ENCODE measurements at regions not wholly inside any gene's neighbourhood (a gene's known extent, or its start where the extent isn't known, plus 50 kb on each side); places are given as distances from the start of the nearest gene placed in this dataset.
"Not testable (repeated sequence)": the region's sequence is repeated elsewhere in the genome, so short reads cannot be mapped to it uniquely, and the experiment has no call there.

GRCh38 chr7:124113045-124113444 is 80.2 kb upstream of the TMEM229A start:
- DNase-seq: no peak
- in situ Hi-C loops (cut with MboI; ENCODE audit: low pct_unique_long_range_greater_than_20kb, low sequenced_read_pairs): no loop called here

- in situ Hi-C loops (cut with MboI; ENCODE audit: low pct_unique_long_range_greater_than_20kb, low sequenced_read_pairs): no loop called here
- DNase-seq: no peak
Observed at GRCh38 chr7:124106575-124106974, 73.7 kb upstream of the TMEM229A start.

- in situ Hi-C loops (cut with MboI; ENCODE audit: low pct_unique_long_range_greater_than_20kb, low sequenced_read_pairs): no loop called here
Observed at GRCh38 chr7:124101173-124101768, 68.4 kb upstream of the TMEM229A start.

GRCh38 chr7:124100190-124100589 is 67.3 kb upstream of the TMEM229A start:
- in situ Hi-C loops (cut with MboI; ENCODE audit: low pct_unique_long_range_greater_than_20kb, low sequenced_read_pairs): no loop called here
- no peak for DNase-seq

More at GRCh38 chr7:124101173-124101768, 68.4 kb upstream of the TMEM229A start:
- peak; percentile 35 for DNase-seq

GRCh38 chr7:124099585-124099984 is 66.7 kb upstream of the TMEM229A start:
- DNase-seq; in situ Hi-C loops (cut with MboI; ENCODE audit: low pct_unique_long_range_greater_than_20kb, low sequenced_read_pairs): not testable (repeated sequence)

GRCh38 chr7:124089621-124090020 is 56.8 kb upstream of the TMEM229A start:
- DNase-seq: no peak
- in situ Hi-C loops (cut with MboI; ENCODE audit: low pct_unique_long_range_greater_than_20kb, low sequenced_read_pairs): no loop called here

GRCh38 chr7:124088590-124088989 is 55.7 kb upstream of the TMEM229A start:
- in situ Hi-C loops (cut with MboI; ENCODE audit: low pct_unique_long_range_greater_than_20kb, low sequenced_read_pairs): no loop called here
- DNase-seq: no peak

- in situ Hi-C loops (cut with MboI; ENCODE audit: low pct_unique_long_range_greater_than_20kb, low sequenced_read_pairs): no loop called here
Observed at GRCh38 chr7:124086843-124087242, 54.0 kb upstream of the TMEM229A start.

GRCh38 chr7:124085179-124085578 is 52.3 kb upstream of the TMEM229A start:
- DNase-seq: no peak
- in situ Hi-C loops (cut with MboI; ENCODE audit: low pct_unique_long_range_greater_than_20kb, low sequenced_read_pairs): no loop called here

More at GRCh38 chr7:124086843-124087242, 54.0 kb upstream of the TMEM229A start:
- DNase-seq: no peak

GRCh38 chr7:124084024-124084423 is 51.2 kb upstream of the TMEM229A start:
- in situ Hi-C loops (cut with MboI; ENCODE audit: low pct_unique_long_range_greater_than_20kb, low sequenced_read_pairs): no loop called here
- peak; percentile 2 for DNase-seq
